Small intestine (tissue), 7 donors: ENCODE measurements at regions not wholly inside any gene's neighbourhood (a gene's known extent, or its start where the extent isn't known, plus 50 kb on each side); places are given as distances from the start of the nearest gene placed in this dataset.

ENCODE experiments used
- DNase-seq, 2 donors: peaks; one replicate each; pipeline versions ENCODE4 v3.0.0 to v3.0.0-alpha.2; 2013
- FAIRE-seq: peaks from 2 replicates; lab custom pipeline; 2012; peaks lifted over from hg19 to GRCh38; lab: Jason Lieb, UNC
- H3K27ac ChIP-seq, 3 donors: one replicate each; pipeline ENCODE4 v1.5.1; 2013; ENCODE audit warnings: low read length in 2 of 3, mild to moderate bottlenecking in 2 of 3, control low read depth in 1 of 3, inconsistent platforms in 1 of 3, low read depth in 1 of 3, moderate library complexity in 1 of 3
- H3K27me3 ChIP-seq, 3 donors: one replicate each; pipeline ENCODE4 v1.6.1; 2013; ENCODE audit warnings: low read length in 3 of 3, inconsistent platforms in 1 of 3; ENCODE audit not compliant: control insufficient read depth in 3 of 3, insufficient read depth in 3 of 3
- H3K36me3 ChIP-seq, 3 donors: one replicate each; pipeline ENCODE4 v1.6.1; 2013; ENCODE audit warnings: low read length in 3 of 3, inconsistent platforms in 1 of 3, low read depth in 1 of 3, mild to moderate bottlenecking in 1 of 3, moderate library complexity in 1 of 3; ENCODE audit not compliant: control insufficient read depth in 3 of 3, insufficient read depth in 2 of 3
- H3K4me1 ChIP-seq, 3 donors: one replicate each; pipeline ENCODE4 v1.6.1; 2013; ENCODE audit warnings: low read length in 2 of 3, inconsistent platforms in 1 of 3, low read depth in 1 of 3, mild to moderate bottlenecking in 1 of 3, moderate library complexity in 1 of 3; ENCODE audit not compliant: control insufficient read depth in 3 of 3, insufficient read depth in 2 of 3
- H3K4me3 ChIP-seq, 3 donors: one replicate each; pipeline ENCODE4 v1.5.1; 2013; ENCODE audit warnings: low read length in 3 of 3, control low read depth in 1 of 3, inconsistent platforms in 1 of 3, low read depth in 1 of 3, mild to moderate bottlenecking in 1 of 3, moderate library complexity in 1 of 3
- H3K9me3 ChIP-seq, 2 donors: one replicate each; pipeline ENCODE4 v1.6.1; 2013; ENCODE audit warnings: low read depth in 1 of 2, low read length in 1 of 2; ENCODE audit not compliant: control insufficient read depth in 2 of 2, insufficient read depth in 1 of 2
- WGBS, 3 donors: extraction: QIAGEN DNeasy Blood & Tissue Kit; methylation state at CpG; one replicate each; pipeline ENCODE4 v1.1.7; 2013; 5-methylcytosine and 5-hydroxymethylcytosine counted together
- donor health status: healthy with polysubstance abuse.
- donor health status: control.
- donor health status: control.
- donor health status: Bipolar disorder and iron deficiency.
- donor health status: healthy.

DNA sequence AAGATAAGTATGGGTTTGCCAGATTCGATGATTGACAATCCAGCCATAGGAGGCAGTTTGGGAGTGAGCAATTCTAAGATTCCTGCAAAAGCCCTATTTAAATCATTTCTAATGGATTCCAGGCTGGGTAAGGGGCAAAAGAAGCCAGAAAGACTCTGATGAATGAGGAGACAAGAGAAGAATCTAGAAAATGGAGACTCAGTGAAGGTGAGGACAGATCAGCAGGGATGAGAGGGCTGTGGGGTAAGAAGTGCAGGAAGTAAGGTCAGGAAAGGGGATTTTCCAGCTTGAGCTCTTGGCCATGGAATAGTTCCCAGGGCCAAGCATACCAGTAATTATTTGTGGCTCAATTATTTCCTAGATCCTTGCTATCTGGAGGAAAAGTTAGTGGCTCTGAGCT lies 87.3 kb downstream of the TMX1 start:
- Histone ChIP-seq H3K36me3 (no peaks in the 10 kb centered on the region), H3K4me3 (no peak overlapping the region), H3K9me3 (no peaks in the 10 kb centered on the region), H3K27me3 (no peaks in the 10 kb centered on the region), H3K4me1 (peaks cover 0 to 6% (median 3%) of the 10 kb centered on the region in 3 donors), H3K27ac (no peak overlapping the region)
- DNase-seq (no peak), FAIRE-seq (no peak)
- 63 to 76% (median 76%) methylated on average over 1 of the region's 1 CpG for WGBS, 3 donors

GRCh38 chr14:51328064-51328771 lies 88.2 kb downstream of the TMX1 start:
- Histone ChIP-seq H3K4me3 (no peak overlapping the region), H3K9me3 (no peaks in the 10 kb centered on the region), H3K4me1 (peaks cover 0 to 6% (median 5%) of the 10 kb centered on the region in 3 donors), H3K36me3 (no peaks in the 10 kb centered on the region), H3K27me3 (no peaks in the 10 kb centered on the region), H3K27ac (peak overlapping the region in 1 of 3 donors; percentile 65)
- FAIRE-seq (no peak), DNase-seq (no peak)
- WGBS, 3 donors, result 6 to 20% (median 13%) methylated on average over 5 of the region's 5 CpGs

DNA sequence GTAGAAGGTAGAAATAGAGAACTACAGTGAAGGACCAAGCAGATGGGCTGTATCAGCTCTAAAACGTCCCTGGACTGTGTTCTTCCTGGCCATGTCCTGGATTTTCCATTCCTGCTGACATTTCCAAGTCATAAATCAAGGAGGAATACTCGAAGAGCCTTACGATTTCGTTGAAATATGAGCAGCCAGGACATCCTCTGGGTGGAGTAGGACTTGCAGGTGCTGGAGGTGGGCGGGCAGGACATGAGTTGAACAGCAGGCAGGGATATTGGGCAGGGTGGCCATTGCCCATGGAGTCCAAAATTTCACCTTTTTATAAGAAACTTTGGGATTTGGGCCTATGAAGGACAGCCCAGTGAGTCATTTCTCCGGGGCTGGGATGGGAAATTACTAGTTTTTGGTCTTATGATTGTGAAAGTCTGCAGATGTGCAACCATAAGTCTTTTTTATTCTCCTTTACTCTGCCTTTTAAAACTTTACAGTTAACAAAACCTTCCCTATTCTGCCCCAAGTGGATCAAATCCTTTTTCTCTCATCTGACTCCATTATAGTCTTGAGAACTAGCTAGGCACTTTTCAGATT lies 88.8 kb downstream of the TMX1 start:
- Histone ChIP-seq H3K9me3 (no peaks in the 10 kb centered on the region), H3K27ac (peak overlapping the region in 1 of 3 donors; percentile 8), H3K36me3 (no peaks in the 10 kb centered on the region), H3K4me1 (peaks cover 0 to 6% (median 5%) of the 10 kb centered on the region in 3 donors), H3K27me3 (no peaks in the 10 kb centered on the region), H3K4me3 (no peak overlapping the region)
- 41 to 57% (median 57%) methylated on average over 6 of the region's 6 CpGs for WGBS, 3 donors
- FAIRE-seq (no peak), DNase-seq (no peak)

- peak overlapping the region in 1 of 3 donors; percentile 40 for H3K27ac ChIP-seq
- H3K4me1 ChIP-seq, result peaks cover 0 to 6% (median 5%) of the 10 kb centered on the region in 3 donors
- DNase-seq (peak in 1 of 2 donors; percentile 38), FAIRE-seq (no peak)
- no peaks in the 10 kb centered on the region for H3K27me3 ChIP-seq
- WGBS, 3 donors, result 46 to 69% (median 54%) methylated on average over 8 of the region's 8 CpGs
- H3K4me3 ChIP-seq, result no peak overlapping the region
- no peaks in the 10 kb centered on the region for H3K9me3 ChIP-seq
- no peaks in the 10 kb centered on the region for H3K36me3 ChIP-seq
These were observed 91.7 kb downstream of the TMX1 start for GRCh38 chr14:51331486-51332367.

GRCh38 chr14:51333299-51333698 lies 93.3 kb downstream of the TMX1 start:
- Histone ChIP-seq H3K27ac (no peak overlapping the region), H3K4me1 (peaks cover 0 to 5% (median 2%) of the 10 kb centered on the region in 3 donors), H3K36me3 (no peaks in the 10 kb centered on the region), H3K9me3 (no peaks in the 10 kb centered on the region), H3K4me3 (no peak overlapping the region), H3K27me3 (no peaks in the 10 kb centered on the region)
- WGBS, 3 donors, result 46 to 80% (median 67%) methylated on average over 4 of the region's 4 CpGs
- no peak for DNase-seq
- FAIRE-seq, result no peak

DNA sequence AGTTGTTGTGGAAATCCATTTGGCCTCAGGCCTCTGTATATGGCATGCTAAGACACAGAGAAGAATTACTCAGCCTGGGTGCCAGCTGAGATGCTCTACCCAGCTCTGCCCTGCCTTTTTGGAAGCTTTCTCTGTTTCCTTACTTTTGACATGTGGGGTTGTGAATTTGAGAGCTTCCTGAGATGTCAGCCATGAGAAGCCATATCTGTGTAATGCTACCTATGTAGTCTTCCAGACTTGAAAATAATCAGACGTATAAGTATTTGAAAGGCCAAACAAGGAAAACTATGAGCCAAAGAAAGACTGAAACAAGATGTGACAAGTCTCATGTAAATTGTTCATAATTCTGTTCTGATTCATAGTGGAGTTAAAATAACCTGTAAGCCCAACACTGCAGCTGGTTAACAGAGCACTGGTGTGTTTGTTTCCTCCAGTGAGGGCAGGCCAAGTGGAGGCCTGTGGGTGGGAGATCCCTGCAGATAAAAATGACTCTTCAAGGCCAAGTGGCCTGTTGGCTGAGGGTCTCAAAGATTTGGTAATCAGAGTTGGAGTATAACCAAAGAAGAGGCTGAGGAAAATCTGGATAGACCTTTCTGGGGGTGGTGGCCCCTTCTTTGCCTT lies 94.0 kb downstream of the TMX1 start:
- peaks cover 0 to 5% (median 0%) of the 10 kb centered on the region in 3 donors for H3K4me1 ChIP-seq
- WGBS, 3 donors, result 70 to 94% (median 81%) methylated on average over 1 of the region's 1 CpG
- FAIRE-seq, result no peak
- no peaks in the 10 kb centered on the region for H3K27me3 ChIP-seq
- H3K9me3 ChIP-seq, result no peaks in the 10 kb centered on the region
- no peak for DNase-seq
- H3K36me3 ChIP-seq, result no peaks in the 10 kb centered on the region
- peak overlapping the region in 1 of 3 donors; percentile 42 for H3K27ac ChIP-seq
- no peak overlapping the region for H3K4me3 ChIP-seq

- no peak for DNase-seq
- 69 to 74% (median 72%) methylated on average over 5 of the region's 5 CpGs for WGBS, 3 donors
- H3K27ac ChIP-seq, result peak overlapping the region in 1 of 3 donors; percentile 43
These were observed 94.5 kb downstream of the TMX1 start for GRCh38 chr14:51334566-51334965.

DNA sequence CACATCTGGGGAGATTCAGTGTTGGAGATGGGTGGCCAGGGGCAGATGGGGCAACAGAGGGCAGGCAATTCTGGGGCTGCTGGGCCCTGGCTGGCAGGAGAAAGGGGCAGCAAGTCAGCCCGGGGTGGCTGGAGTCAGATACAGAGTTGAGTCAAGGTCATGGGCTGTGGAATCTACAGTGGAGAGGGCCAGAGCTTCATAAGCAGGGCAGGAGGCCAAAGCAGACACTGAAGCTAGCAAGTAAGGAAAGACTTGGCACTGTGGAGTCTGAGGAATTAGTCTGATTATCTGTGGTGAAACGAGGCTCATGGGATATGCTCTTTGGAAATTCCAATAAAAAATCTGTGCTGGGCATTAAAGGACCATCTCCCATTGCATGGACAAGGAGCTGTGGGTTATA lies 95.5 kb downstream of the TMX1 start:
- WGBS, 3 donors, result 53 to 56% (median 54%) methylated on average over 2 of the region's 2 CpGs
- Histone ChIP-seq H3K36me3 (no peaks in the 10 kb centered on the region), H3K27ac (peak overlapping the region in 1 of 3 donors; percentile 43), H3K4me3 (no peak overlapping the region), H3K9me3 (no peaks in the 10 kb centered on the region), H3K4me1 (peaks cover 0 to 5% (median 0%) of the 10 kb centered on the region in 3 donors), H3K27me3 (no peaks in the 10 kb centered on the region)
- FAIRE-seq (no peak), DNase-seq (no peak)

More at GRCh38 chr14:51334566-51334965, 94.5 kb downstream of the TMX1 start:
- Histone ChIP-seq H3K9me3 (no peaks in the 10 kb centered on the region), H3K4me3 (no peak overlapping the region), H3K4me1 (peaks cover 0 to 5% (median 0%) of the 10 kb centered on the region in 3 donors), H3K27me3 (no peaks in the 10 kb centered on the region), H3K36me3 (no peaks in the 10 kb centered on the region)
- FAIRE-seq, result no peak
